ENCODE measurements at regions not wholly inside any gene's neighbourhood (a gene's known extent, or its start where the extent isn't known, plus 50 kb on each side); places are given as distances from the start of the nearest gene placed in this dataset.

DNA sequence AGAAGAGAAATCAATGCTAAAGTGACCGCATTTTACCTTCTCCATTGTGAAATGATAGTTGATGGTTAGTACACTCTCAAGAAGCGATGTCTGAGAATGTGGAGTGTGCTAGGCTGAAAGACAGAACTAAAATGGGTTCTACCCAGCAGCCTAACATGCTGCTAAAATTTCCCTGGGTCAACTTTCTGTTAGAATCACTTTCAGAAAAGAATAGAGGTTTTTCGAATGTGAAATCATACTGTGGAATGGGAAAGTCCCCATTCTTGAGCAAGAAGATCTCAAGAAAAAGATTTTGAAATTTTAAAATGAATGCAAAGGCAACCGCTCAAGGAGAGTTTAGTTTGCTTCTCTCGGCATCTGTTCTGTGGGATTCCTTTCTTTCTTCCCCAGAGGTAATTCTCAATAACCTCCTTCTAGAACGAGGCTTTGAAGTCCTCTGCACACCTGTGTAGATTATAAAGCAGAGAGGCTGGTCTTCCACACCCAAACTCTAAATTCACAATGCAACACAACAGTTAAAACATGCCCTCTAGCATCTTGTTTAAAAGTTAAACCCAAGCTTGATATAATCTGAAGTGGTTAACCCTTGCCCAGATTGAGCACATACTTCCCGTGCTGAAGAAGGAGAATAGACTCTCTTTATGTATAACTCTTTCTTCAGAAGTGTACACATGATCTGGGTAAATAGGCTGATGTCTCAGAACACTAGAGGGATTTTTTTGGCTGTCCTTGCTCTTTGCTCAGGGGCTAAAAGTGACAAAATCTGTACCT is 208.7 kb upstream of the KLF3 start:
- TF ChIP-seq EZH2 (IDR thresholded peaks at IDR 0.05; ENCODE audit: borderline replicate concordance, low read length), result no peak
- TF ChIP-seq, protein P1, sequence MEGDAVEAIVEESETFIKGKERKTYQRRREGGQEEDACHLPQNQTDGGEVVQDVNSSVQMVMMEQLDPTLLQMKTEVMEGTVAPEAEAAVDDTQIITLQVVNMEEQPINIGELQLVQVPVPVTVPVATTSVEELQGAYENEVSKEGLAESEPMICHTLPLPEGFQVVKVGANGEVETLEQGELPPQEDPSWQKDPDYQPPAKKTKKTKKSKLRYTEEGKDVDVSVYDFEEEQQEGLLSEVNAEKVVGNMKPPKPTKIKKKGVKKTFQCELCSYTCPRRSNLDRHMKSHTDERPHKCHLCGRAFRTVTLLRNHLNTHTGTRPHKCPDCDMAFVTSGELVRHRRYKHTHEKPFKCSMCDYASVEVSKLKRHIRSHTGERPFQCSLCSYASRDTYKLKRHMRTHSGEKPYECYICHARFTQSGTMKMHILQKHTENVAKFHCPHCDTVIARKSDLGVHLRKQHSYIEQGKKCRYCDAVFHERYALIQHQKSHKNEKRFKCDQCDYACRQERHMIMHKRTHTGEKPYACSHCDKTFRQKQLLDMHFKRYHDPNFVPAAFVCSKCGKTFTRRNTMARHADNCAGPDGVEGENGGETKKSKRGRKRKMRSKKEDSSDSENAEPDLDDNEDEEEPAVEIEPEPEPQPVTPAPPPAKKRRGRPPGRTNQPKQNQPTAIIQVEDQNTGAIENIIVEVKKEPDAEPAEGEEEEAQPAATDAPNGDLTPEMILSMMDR (IDR thresholded peaks at IDR 0.05; ENCODE audit: low read length), result no peak

All from OCI-LY1 (cell line).